ENCODE measurements at regions not wholly inside any gene's neighbourhood (a gene's known extent, or its start where the extent isn't known, plus 50 kb on each side); places are given as distances from the start of the nearest gene placed in this dataset.

- Mint-ChIP-seq H3K27ac (no peak overlapping the region), H3K4me1 (ENCODE audit: low read depth) (peaks cover 10% of the 10 kb centered on the region), H3K27me3 (peaks cover 4% of the 10 kb centered on the region), H3K36me3 (ENCODE audit: low read depth) (no peaks in the 10 kb centered on the region), H3K4me3 (no peak overlapping the region), H3K9me3 (peaks cover 2% of the 10 kb centered on the region)
- no peak for DNase-seq
- CTCF ChIA-PET: no interaction called here
- ATAC-seq: no peak
- POLR2A ChIA-PET: no interaction called here
- TF ChIP-seq CTCF (IDR thresholded peaks at IDR 0.05): no peak
- intact Hi-C loops (cut with micrococcal nuclease): no loop called here
These were observed 56.4 kb upstream of the IYD start for GRCh38 chr6:150312395-150312794.

- intact Hi-C loops (cut with micrococcal nuclease): no loop called here
- Mint-ChIP-seq H3K27ac (no peak overlapping the region), H3K4me3 (no peak overlapping the region), H3K27me3 (peaks cover 4% of the 10 kb centered on the region), H3K36me3 (ENCODE audit: low read depth) (no peaks in the 10 kb centered on the region), H3K9me3 (peaks cover 2% of the 10 kb centered on the region), H3K4me1 (ENCODE audit: low read depth) (peaks cover 10% of the 10 kb centered on the region)
- DNase-seq (no peak), ATAC-seq (no peak)
- no peak for TF ChIP-seq CTCF (IDR thresholded peaks at IDR 0.05)
- POLR2A ChIA-PET: no interaction called here
- CTCF ChIA-PET: no interaction called here
These were observed 55.8 kb upstream of the IYD start for GRCh38 chr6:150312844-150313584.

GRCh38 chr6:150313781-150314180 lies 55.0 kb upstream of the IYD start:
- POLR2A ChIA-PET: no interaction called here
- Mint-ChIP-seq H3K36me3 (ENCODE audit: low read depth) (no peaks in the 10 kb centered on the region), H3K4me3 (no peak overlapping the region), H3K27me3 (peaks cover 3% of the 10 kb centered on the region), H3K4me1 (ENCODE audit: low read depth) (peaks cover 10% of the 10 kb centered on the region), H3K27ac (no peak overlapping the region), H3K9me3 (peaks cover 2% of the 10 kb centered on the region)
- intact Hi-C loops (cut with micrococcal nuclease): no loop called here
- CTCF ChIA-PET: no interaction called here
- no peak for TF ChIP-seq CTCF (IDR thresholded peaks at IDR 0.05)
- ATAC-seq (no peak), DNase-seq (no peak)

- intact Hi-C loops (cut with micrococcal nuclease): no loop called here
- no peak overlapping the region for H3K27ac Mint-ChIP-seq
- H3K4me3 Mint-ChIP-seq: no peak overlapping the region
- no peak for DNase-seq
- peaks cover 5% of the 10 kb centered on the region for H3K27me3 Mint-ChIP-seq
- peaks cover 2% of the 10 kb centered on the region for H3K9me3 Mint-ChIP-seq
- TF ChIP-seq CTCF (IDR thresholded peaks at IDR 0.05): no peak
- ChIA-PET POLR2A (no interaction called here), CTCF (no interaction called here)
- peaks cover 10% of the 10 kb centered on the region for H3K4me1 Mint-ChIP-seq (ENCODE audit: low read depth)
- no peaks in the 10 kb centered on the region for H3K36me3 Mint-ChIP-seq (ENCODE audit: low read depth)
- ATAC-seq: no peak
These were observed 54.3 kb upstream of the IYD start for GRCh38 chr6:150314230-150315188.

- Mint-ChIP-seq H3K27me3 (peaks cover 5% of the 10 kb centered on the region), H3K27ac (no peak overlapping the region), H3K4me3 (no peak overlapping the region), H3K9me3 (peaks cover 2% of the 10 kb centered on the region), H3K4me1 (ENCODE audit: low read depth) (peaks cover 10% of the 10 kb centered on the region), H3K36me3 (ENCODE audit: low read depth) (no peaks in the 10 kb centered on the region)
- intact Hi-C loops (cut with micrococcal nuclease): no loop called here
- CTCF ChIA-PET: no interaction called here
- POLR2A ChIA-PET: no interaction called here
- TF ChIP-seq CTCF (IDR thresholded peaks at IDR 0.05): no peak
- no peak for ATAC-seq
- DNase-seq: no peak
These were observed 53.2 kb upstream of the IYD start for GRCh38 chr6:150315626-150316025.
